Glomerular visceral epithelial cell (primary cell): ENCODE measurements at regions not wholly inside any gene's neighbourhood (a gene's known extent, or its start where the extent isn't known, plus 50 kb on each side); places are given as distances from the start of the nearest gene placed in this dataset.

ENCODE experiments used
- DNase-seq: peaks from one replicate; pipeline ENCODE4 v3.0.0-alpha.2; 2016; ENCODE audit errors: extremely low spot score

- no peak for DNase-seq
Measured at GRCh38 chr1:81437213-81437612, 363.5 kb upstream of the ADGRL2 start.

GRCh38 chr1:81435175-81435574 is 365.6 kb upstream of the ADGRL2 start:
- no peak for DNase-seq

GRCh38 chr1:81433676-81434075 is 367.1 kb upstream of the ADGRL2 start:
- DNase-seq, result no peak

GRCh38 chr1:81432654-81433109 is 368.1 kb upstream of the ADGRL2 start:
- no peak for DNase-seq

- no peak for DNase-seq
Measured at GRCh38 chr1:81432059-81432458, 368.7 kb upstream of the ADGRL2 start.

- DNase-seq, result no peak
Measured at GRCh38 chr1:81431624-81432000, 369.1 kb upstream of the ADGRL2 start.

GRCh38 chr1:81430955-81431623 is 369.6 kb upstream of the ADGRL2 start:
- no peak for DNase-seq

- no peak for DNase-seq
Measured at GRCh38 chr1:81430236-81430938, 370.3 kb upstream of the ADGRL2 start.

- no peak for DNase-seq
Measured at GRCh38 chr1:81428998-81429397, 371.7 kb upstream of the ADGRL2 start.

- no peak for DNase-seq
Measured at GRCh38 chr1:81424816-81425215, 375.9 kb upstream of the ADGRL2 start.

GRCh38 chr1:81424061-81424460 is 376.7 kb upstream of the ADGRL2 start:
- DNase-seq, result no peak

- DNase-seq, result no peak
Measured at GRCh38 chr1:81420760-81421159, 380.0 kb upstream of the ADGRL2 start.

- peak; percentile 18 for DNase-seq
Measured at GRCh38 chr1:81414488-81415015, 386.2 kb upstream of the ADGRL2 start.

- DNase-seq, result no peak
Measured at GRCh38 chr1:81412954-81413353, 387.8 kb upstream of the ADGRL2 start.

- DNase-seq, result no peak
Measured at GRCh38 chr1:81410941-81411340, 389.8 kb upstream of the ADGRL2 start.

- no peak for DNase-seq
Measured at GRCh38 chr1:81410351-81410750, 390.4 kb upstream of the ADGRL2 start.

- no peak for DNase-seq
Measured at GRCh38 chr1:81409780-81410274, 390.9 kb upstream of the ADGRL2 start.

- no peak for DNase-seq
Measured at GRCh38 chr1:81409262-81409661, 391.5 kb upstream of the ADGRL2 start.

- no peak for DNase-seq
Measured at GRCh38 chr1:81408419-81408818, 392.3 kb upstream of the ADGRL2 start.

GRCh38 chr1:81407000-81407821 is 393.5 kb upstream of the ADGRL2 start:
- no peak for DNase-seq

GRCh38 chr1:81406292-81406999 is 394.3 kb upstream of the ADGRL2 start:
- DNase-seq, result no peak

GRCh38 chr1:81398041-81398440 is 402.7 kb upstream of the ADGRL2 start:
- no peak for DNase-seq
